SU-DHL-6 (cell line): ENCODE measurements at regions not wholly inside any gene's neighbourhood (a gene's known extent, or its start where the extent isn't known, plus 50 kb on each side); places are given as distances from the start of the nearest gene placed in this dataset.

Experiments used
- H2AFZ ChIP-seq: fragments of 200-600 bp; sonication (generic); 2 replicates; pipeline ENCODE4 v1.6.1; 2014; ENCODE audit warnings: low read depth, mild to moderate bottlenecking, moderate library complexity, mixed read lengths, antibody characterized with exemption, low read length; ENCODE audit not compliant: severe bottlenecking
- H3F3A ChIP-seq: fragments of 200-600 bp; shearing (Covaris generic); 2 replicates; pipeline ENCODE4 v1.6.0; 2016; ENCODE audit warnings: antibody characterized with exemption, mild to moderate bottlenecking; ENCODE audit not compliant: insufficient read depth
- H3K27ac ChIP-seq: fragments of 200-600 bp; sonication (generic); 2 replicates; pipeline ENCODE4 v1.5.1; 2016; ENCODE audit warnings: low read depth, mild to moderate bottlenecking, low read length, moderate library complexity, mixed read lengths
- H3K27me3 ChIP-seq: fragments of 200-600 bp; sonication (generic), shearing (Covaris generic); 2 replicates; pipeline ENCODE4 v1.6.0; 2014; ENCODE audit warnings: mild to moderate bottlenecking, low read length
- H3K36me3 ChIP-seq: fragments of 200-600 bp; sonication (generic); 2 replicates; pipeline ENCODE4 v1.6.1; 2014; ENCODE audit warnings: mild to moderate bottlenecking, low read length, mixed read lengths
- H3K4me2 ChIP-seq: fragments of 300-600, 200-600 bp; shearing (Covaris generic), sonication (generic); 2 replicates; pipeline ENCODE4 v1.6.0; 2014; ENCODE audit warnings: low read length, low read depth, mild to moderate bottlenecking; ENCODE audit not compliant: poor library complexity, severe bottlenecking
- H3K4me3 ChIP-seq: fragments of 200-600 bp; sonication (generic); 2 replicates; pipeline ENCODE4 v1.5.1; 2014; ENCODE audit warnings: antibody characterized with exemption, low read length, mild to moderate bottlenecking, mixed read lengths; ENCODE audit not compliant: insufficient read depth, poor library complexity, severe bottlenecking
- H3K79me2 ChIP-seq: fragments of 200-600 bp; sonication (generic); 2 replicates; pipeline ENCODE4 v1.6.1; 2014; ENCODE audit warnings: mild to moderate bottlenecking, low read length, moderate library complexity; ENCODE audit not compliant: insufficient read depth
- H3K9ac ChIP-seq: fragments of 200-600 bp; sonication (generic); 2 replicates; pipeline ENCODE4 v1.7.0; 2014; ENCODE audit warnings: mild to moderate bottlenecking, low read length
- H3K9me2 ChIP-seq: fragments of 200-600 bp; sonication (generic); replicated peaks from 2 replicates; pipeline ENCODE4 v1.6.1; 2014; ENCODE audit warnings: low read length; ENCODE audit not compliant: insufficient read depth
- H3K9me3 ChIP-seq: fragments of 200-600 bp; sonication (generic); 2 replicates; pipeline ENCODE4 v1.6.1; 2014; ENCODE audit warnings: low read length, mixed read lengths; ENCODE audit not compliant: insufficient read depth
- H4K20me1 ChIP-seq: fragments of 200-600 bp; sonication (generic); 2 replicates; pipeline ENCODE4 v1.6.1; 2014; ENCODE audit warnings: low read depth, mild to moderate bottlenecking, antibody characterized with exemption, low read length, moderate library complexity, mixed read lengths
- CTCF ChIP-seq: fragments of 200-600 bp; sonication (generic); IDR thresholded peaks from one replicate; pipeline ENCODE4 v1.5.1; 2017; ENCODE audit warnings: antibody characterized with exemption, mild to moderate bottlenecking, low read length, moderate library complexity; ENCODE audit not compliant: insufficient read depth, poor library complexity, severe bottlenecking
- EZH2phosphoT487 ChIP-seq: fragments of 200-600 bp; sonication (generic), shearing (Covaris generic); conservative IDR thresholded peaks from 2 replicates; pipeline ENCODE4 v1.6.1; 2018; ENCODE audit warnings: mild to moderate bottlenecking, antibody characterized with exemption, low read length, moderate library complexity, mixed read lengths

DNA sequence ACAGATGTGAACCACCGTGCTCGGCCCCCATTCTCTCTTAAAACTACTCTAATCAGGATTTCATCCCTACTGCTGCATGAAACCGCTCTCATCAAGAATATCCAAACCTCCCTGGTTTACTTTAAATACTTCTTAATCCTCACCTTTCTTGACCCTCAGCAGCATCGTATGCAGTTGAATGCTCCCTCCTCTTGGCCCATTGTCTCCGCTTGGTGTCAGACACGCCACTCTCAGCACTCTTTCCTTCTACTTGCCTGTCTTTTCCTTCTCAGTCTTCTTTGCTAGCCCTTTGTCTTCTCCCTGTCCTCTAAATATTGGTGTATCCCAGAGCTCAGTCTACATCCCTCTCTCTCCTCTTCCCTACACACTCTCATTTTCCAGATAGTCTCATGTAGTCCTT, 314.9 kb downstream of the MRPL39 start:
- H3K79me2 ChIP-seq: no peaks in the 10 kb centered on the region
- no peak overlapping the region for H2AFZ ChIP-seq
- no peak overlapping the region for H3K4me2 ChIP-seq
- TF ChIP-seq CTCF (no peak), EZH2phosphoT487 (no peak)
- no peak overlapping the region for H3K9ac ChIP-seq
- no peaks in the 10 kb centered on the region; the same call in 1 of the 2 replicates for H3F3A ChIP-seq
- no peak overlapping the region for H3K27ac ChIP-seq
- H3K36me3 ChIP-seq: no peaks in the 10 kb centered on the region
- H4K20me1 ChIP-seq: no peaks in the 10 kb centered on the region
- no peaks in the 10 kb centered on the region for H3K9me3 ChIP-seq
- no peaks in the 10 kb centered on the region for H3K9me2 ChIP-seq
- H3K27me3 ChIP-seq: no peaks in the 10 kb centered on the region
- no peak overlapping the region for H3K4me3 ChIP-seq

DNA sequence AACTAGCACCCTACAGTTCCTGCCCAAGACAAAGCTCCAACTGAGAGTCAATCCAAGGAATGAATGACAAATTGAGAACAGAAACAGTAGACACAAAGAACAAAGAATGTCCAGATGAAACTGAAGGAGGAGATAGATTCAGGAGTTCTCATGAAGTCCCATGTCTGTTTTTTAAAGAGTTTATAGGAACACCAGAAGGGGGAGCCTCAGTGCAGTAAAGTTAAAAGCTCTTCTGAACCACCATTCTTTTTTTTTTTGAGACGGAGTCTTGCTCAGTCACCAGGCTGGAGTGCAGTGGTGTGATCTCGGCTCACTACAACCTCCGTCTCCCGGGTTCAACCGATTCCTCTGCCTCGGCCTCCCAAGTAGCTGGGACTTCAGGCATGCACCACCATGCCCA, 323.6 kb downstream of the MRPL39 start:
- no peaks in the 10 kb centered on the region for H4K20me1 ChIP-seq
- no peaks in the 10 kb centered on the region for H3K9me3 ChIP-seq
- H3K4me3 ChIP-seq: no peak overlapping the region
- H3F3A ChIP-seq: no peaks in the 10 kb centered on the region
- no peaks in the 10 kb centered on the region for H3K9me2 ChIP-seq
- peak overlapping the region; percentile 61 for H2AFZ ChIP-seq
- H3K27ac ChIP-seq: no peak overlapping the region
- TF ChIP-seq EZH2phosphoT487 (no peak), CTCF (peak; percentile 43)
- no peak overlapping the region for H3K9ac ChIP-seq
- H3K79me2 ChIP-seq: no peaks in the 10 kb centered on the region
- H3K4me2 ChIP-seq: no peak overlapping the region
- no peaks in the 10 kb centered on the region for H3K36me3 ChIP-seq
- H3K27me3 ChIP-seq: no peaks in the 10 kb centered on the region

GRCh38 chr21:25281134-25281533, 326.1 kb downstream of the MRPL39 start:
- Histone ChIP-seq H3K36me3 (no peaks in the 10 kb centered on the region), H3K9me3 (no peaks in the 10 kb centered on the region), H3K27me3 (no peaks in the 10 kb centered on the region), H3K27ac (no peak overlapping the region), H3F3A (no peaks in the 10 kb centered on the region), H3K4me3 (no peak overlapping the region), H3K9ac (no peak overlapping the region), H3K9me2 (no peaks in the 10 kb centered on the region), H4K20me1 (no peaks in the 10 kb centered on the region), H3K79me2 (no peaks in the 10 kb centered on the region), H3K4me2 (no peak overlapping the region), H2AFZ (no peak overlapping the region)
- TF ChIP-seq CTCF: no peak
- no peak for TF ChIP-seq EZH2phosphoT487

DNA sequence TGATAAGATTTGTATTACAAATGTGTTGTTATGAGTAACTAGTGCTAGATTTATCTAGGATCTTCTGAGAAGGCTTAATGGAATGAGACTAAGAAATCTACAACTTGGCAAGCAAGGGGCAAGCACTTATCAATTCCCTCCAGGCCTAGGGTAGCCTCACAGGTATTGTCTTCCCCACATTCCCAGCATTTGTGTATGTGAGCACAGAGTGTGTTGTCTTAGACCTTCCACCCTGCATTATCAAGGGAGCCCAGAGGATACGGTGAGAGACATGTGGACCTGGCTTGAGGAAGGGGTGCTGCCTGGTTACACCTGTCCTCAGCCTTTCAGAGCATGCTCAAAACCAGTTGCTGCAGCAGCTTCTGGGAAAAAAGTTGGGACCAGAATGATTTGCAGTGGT, 327.2 kb downstream of the MRPL39 start:
- no peak overlapping the region for H3K27ac ChIP-seq
- no peaks in the 10 kb centered on the region for H3K79me2 ChIP-seq
- no peaks in the 10 kb centered on the region for H3K9me3 ChIP-seq
- no peaks in the 10 kb centered on the region for H3K36me3 ChIP-seq
- H3K4me3 ChIP-seq: no peak overlapping the region
- H3K9me2 ChIP-seq: no peaks in the 10 kb centered on the region
- no peaks in the 10 kb centered on the region for H4K20me1 ChIP-seq
- no peak overlapping the region for H3K4me2 ChIP-seq
- H3K27me3 ChIP-seq: no peaks in the 10 kb centered on the region
- no peak overlapping the region for H3K9ac ChIP-seq
- no peaks in the 10 kb centered on the region for H3F3A ChIP-seq
- H2AFZ ChIP-seq: no peak overlapping the region
- TF ChIP-seq EZH2phosphoT487 (no peak), CTCF (no peak)
